Trophoblast cell (in vitro differentiated cells and primary cell): ENCODE measurements at regions not wholly inside any gene's neighbourhood (a gene's known extent, or its start where the extent isn't known, plus 50 kb on each side); places are given as distances from the start of the nearest gene placed in this dataset.

Experiments used
- DNase-seq, 2 donors: peaks; one replicate each; pipeline ENCODE4 v3.0.0-alpha.2; 2016
- H2AFZ ChIP-seq: 2 replicates; pipeline ENCODE4 v1.6.1; 2013; ENCODE audit warnings: low read length, moderate library complexity, mild to moderate bottlenecking; ENCODE audit not compliant: insufficient read depth, poor library complexity
- H2AK5ac ChIP-seq: 2 replicates; pipeline ENCODE4 v1.6.1; 2013; ENCODE audit warnings: mild to moderate bottlenecking, low read length
- H2BK120ac ChIP-seq: 2 replicates; pipeline ENCODE4 v1.6.1; 2013; ENCODE audit warnings: low read length, mild to moderate bottlenecking, moderate library complexity; ENCODE audit not compliant: insufficient read depth, poor library complexity
- H2BK12ac ChIP-seq: 2 replicates; pipeline ENCODE4 v1.6.1; 2013; ENCODE audit warnings: mild to moderate bottlenecking, low read length, moderate library complexity
- H2BK5ac ChIP-seq: 2 replicates; pipeline ENCODE4 v1.6.1; 2013; ENCODE audit warnings: low read length, low read depth, moderate library complexity, mild to moderate bottlenecking; ENCODE audit not compliant: poor library complexity
- H3K14ac ChIP-seq: 2 replicates; pipeline ENCODE4 v1.6.1; 2013; ENCODE audit warnings: mild to moderate bottlenecking, low read length
- H3K18ac ChIP-seq: 2 replicates; pipeline ENCODE4 v1.6.1; 2013; ENCODE audit warnings: mild to moderate bottlenecking, low read length
- H3K23ac ChIP-seq: 2 replicates; pipeline ENCODE4 v1.6.1; 2013; ENCODE audit warnings: low read length
- H3K27ac ChIP-seq: 2 replicates; pipeline ENCODE4 v1.5.1; 2013; ENCODE audit warnings: low read depth, mild to moderate bottlenecking, inconsistent platforms, low read length, moderate library complexity
- H3K27me3 ChIP-seq: 2 replicates; pipeline ENCODE4 v1.6.1; 2013; ENCODE audit warnings: inconsistent platforms, mild to moderate bottlenecking, low read length, moderate library complexity; ENCODE audit not compliant: insufficient read depth
- H3K36me3 ChIP-seq, 2 experiments: 1 replicate in 1 of 2; 2 replicates in 1 of 2; pipeline ENCODE4 v1.6.1; 2013; ENCODE audit warnings: low read length in 2 of 2, mild to moderate bottlenecking in 2 of 2, moderate library complexity in 1 of 2; ENCODE audit not compliant: insufficient read depth in 2 of 2, control insufficient read depth in 1 of 2
- H3K4ac ChIP-seq: 2 replicates; pipeline ENCODE4 v1.6.1; 2013; ENCODE audit warnings: low read depth, mild to moderate bottlenecking, low read length, moderate library complexity
- H3K4me1 ChIP-seq, 2 experiments: 1 replicate in 1 of 2; 2 replicates in 1 of 2; pipeline ENCODE4 v1.6.1; 2013; ENCODE audit warnings: low read length in 2 of 2, mild to moderate bottlenecking in 2 of 2, moderate library complexity in 1 of 2; ENCODE audit not compliant: insufficient read depth in 2 of 2, control insufficient read depth in 1 of 2
- H3K4me2 ChIP-seq: 2 replicates; pipeline ENCODE4 v1.6.1; 2013; ENCODE audit warnings: inconsistent platforms, mild to moderate bottlenecking, low read length, moderate library complexity
- H3K4me3 ChIP-seq: 2 replicates; pipeline ENCODE4 v1.5.1; 2013; ENCODE audit warnings: mild to moderate bottlenecking, low read depth, low read length, inconsistent platforms
- H3K79me1 ChIP-seq: one replicate; pipeline ENCODE4 v1.6.1; 2013; ENCODE audit warnings: low read length
- H3K79me2 ChIP-seq: 2 replicates; pipeline ENCODE4 v1.6.1; 2013; ENCODE audit warnings: low read length, mild to moderate bottlenecking; ENCODE audit not compliant: control insufficient read depth, insufficient read depth, poor library complexity
- H3K9ac ChIP-seq: 2 replicates; pipeline ENCODE4 v1.6.1; 2013; ENCODE audit warnings: mild to moderate bottlenecking, low read length
- H3K9me3 ChIP-seq: 2 replicates; pipeline ENCODE4 v1.6.1; 2013; ENCODE audit warnings: low read depth, mild to moderate bottlenecking, control low read depth, inconsistent platforms, low read length; ENCODE audit not compliant: insufficient read depth
- H4K12ac ChIP-seq: 2 replicates; pipeline ENCODE4 v1.6.1; 2013; ENCODE audit warnings: low read depth, mild to moderate bottlenecking, low read length, moderate library complexity
- H4K8ac ChIP-seq: 2 replicates; pipeline ENCODE4 v1.6.1; 2013; ENCODE audit warnings: low read depth, mild to moderate bottlenecking, low read length, moderate library complexity
- H4K91ac ChIP-seq: one replicate; pipeline ENCODE4 v1.6.1; 2013; ENCODE audit warnings: low read depth, mild to moderate bottlenecking, low read length, moderate library complexity
- WGBS: extraction: QIAGEN DNeasy Blood & Tissue Kit; methylation state at CpG from one replicate; pipeline ENCODE4 v1.1.7; 2013; ENCODE audit warnings: missing lambda C conversion rate; ENCODE audit not compliant: insufficient read length, insufficient coverage; ENCODE audit errors: extremely low coverage; 5-methylcytosine and 5-hydroxymethylcytosine counted together

GRCh38 chr10:128725531-128725930 lies 599.3 kb upstream of the MKI67 start:
- H2AK5ac ChIP-seq = no peak overlapping the region
- H3K14ac ChIP-seq = no peak overlapping the region
- H3K79me1 ChIP-seq = no peaks in the 10 kb centered on the region
- H3K36me3 ChIP-seq = no peaks in the 10 kb centered on the region
- no peak overlapping the region for H2BK12ac ChIP-seq
- no peak overlapping the region for H3K4ac ChIP-seq
- peaks cover 3% of the 10 kb centered on the region for H3K9me3 ChIP-seq
- H2BK5ac ChIP-seq = no peak overlapping the region
- no peak overlapping the region for H3K4me2 ChIP-seq
- H3K4me3 ChIP-seq = peak overlapping the region; percentile 6
- H3K18ac ChIP-seq = no peak overlapping the region
- no peak overlapping the region for H3K9ac ChIP-seq
- DNase-seq = no peak
- WGBS = no CpG with 5 or more reads among the region's 2 CpGs
- no peak overlapping the region for H4K8ac ChIP-seq
- H3K27ac ChIP-seq = no peak overlapping the region
- no peak overlapping the region for H2BK120ac ChIP-seq
- H3K23ac ChIP-seq = no peak overlapping the region
- no peak overlapping the region for H2AFZ ChIP-seq
- peaks cover 0 to 2% of the 10 kb centered on the region in 2 experiments for H3K4me1 ChIP-seq
- H3K79me2 ChIP-seq = no peaks in the 10 kb centered on the region
- no peak overlapping the region for H4K12ac ChIP-seq
- H3K27me3 ChIP-seq = no peaks in the 10 kb centered on the region
- no peak overlapping the region for H4K91ac ChIP-seq

GRCh38 chr10:128727114-128727513 lies 600.9 kb upstream of the MKI67 start:
- Histone ChIP-seq H3K4me1 (peaks cover 0 to 2% of the 10 kb centered on the region in 2 experiments), H4K91ac (no peak overlapping the region), H2AK5ac (no peak overlapping the region), H3K4me2 (no peak overlapping the region), H2BK5ac (no peak overlapping the region), H3K36me3 (no peaks in the 10 kb centered on the region), H3K18ac (no peak overlapping the region), H3K4ac (no peak overlapping the region), H4K12ac (no peak overlapping the region), H3K14ac (no peak overlapping the region), H2AFZ (no peak overlapping the region), H3K79me2 (no peaks in the 10 kb centered on the region), H4K8ac (no peak overlapping the region), H3K23ac (no peak overlapping the region), H2BK120ac (no peak overlapping the region), H3K9me3 (peaks cover 3% of the 10 kb centered on the region), H3K27me3 (no peaks in the 10 kb centered on the region), H3K27ac (no peak overlapping the region), H3K4me3 (no peak overlapping the region), H3K9ac (no peak overlapping the region), H3K79me1 (no peaks in the 10 kb centered on the region), H2BK12ac (no peak overlapping the region)
- no CpG with 5 or more reads among the region's 6 CpGs for WGBS
- no peak for DNase-seq

GRCh38 chr10:128729910-128730420 lies 603.7 kb upstream of the MKI67 start:
- Histone ChIP-seq H3K18ac (no peak overlapping the region), H3K79me2 (no peaks in the 10 kb centered on the region), H3K4me1 (peaks cover 0 to 2% of the 10 kb centered on the region in 2 experiments), H3K14ac (no peak overlapping the region), H3K27ac (no peak overlapping the region), H3K27me3 (no peaks in the 10 kb centered on the region), H4K91ac (no peak overlapping the region), H3K4me2 (no peak overlapping the region), H2BK120ac (no peak overlapping the region), H3K9ac (no peak overlapping the region), H4K8ac (no peak overlapping the region), H2BK12ac (no peak overlapping the region), H3K4ac (no peak overlapping the region), H3K23ac (no peak overlapping the region), H2AK5ac (no peak overlapping the region), H4K12ac (no peak overlapping the region), H3K9me3 (no peaks in the 10 kb centered on the region), H3K4me3 (no peak overlapping the region), H3K36me3 (no peaks in the 10 kb centered on the region), H3K79me1 (no peaks in the 10 kb centered on the region), H2AFZ (no peak overlapping the region), H2BK5ac (no peak overlapping the region)
- DNase-seq = no peak
- WGBS = no CpG with 5 or more reads among the region's 4 CpGs

GRCh38 chr10:128730922-128731321 lies 604.7 kb upstream of the MKI67 start:
- Histone ChIP-seq H3K36me3 (no peaks in the 10 kb centered on the region), H3K9me3 (no peaks in the 10 kb centered on the region), H3K9ac (no peak overlapping the region), H4K8ac (no peak overlapping the region), H3K4me3 (no peak overlapping the region), H2AFZ (no peak overlapping the region), H3K4ac (no peak overlapping the region), H4K91ac (no peak overlapping the region), H3K4me1 (no peaks in the 10 kb centered on the region), H3K4me2 (no peak overlapping the region), H3K27me3 (no peaks in the 10 kb centered on the region), H3K79me2 (no peaks in the 10 kb centered on the region), H3K14ac (no peak overlapping the region), H2BK5ac (no peak overlapping the region), H4K12ac (no peak overlapping the region), H3K23ac (no peak overlapping the region), H2BK12ac (no peak overlapping the region), H3K18ac (no peak overlapping the region), H3K27ac (no peak overlapping the region), H2AK5ac (no peak overlapping the region), H3K79me1 (no peaks in the 10 kb centered on the region), H2BK120ac (no peak overlapping the region)
- no peak for DNase-seq
- WGBS = no CpG with 5 or more reads among the region's 13 CpGs
